ENCODE measurements at regions not wholly inside any gene's neighbourhood (a gene's known extent, or its start where the extent isn't known, plus 50 kb on each side); places are given as distances from the start of the nearest gene placed in this dataset.
"Not testable (repeated sequence)": the region's sequence is repeated elsewhere in the genome, so short reads cannot be mapped to it uniquely, and the experiment has no call there.

- H3K36me3 ChIP-seq (ENCODE audit: low read depth): no peaks in the 10 kb centered on the region
- intact Hi-C loops (cut with micrococcal nuclease; ENCODE audit: unreplicated experiment): no loop called here
- no peaks in the 10 kb centered on the region; the same call in 1 of the 2 replicates for H3K27me3 ChIP-seq (ENCODE audit: insufficient read depth, low read depth)
- no peak overlapping the region for H2AFZ ChIP-seq
- CTCF ChIA-PET: no interaction called here
- no peak for DNase-seq
- no peak overlapping the region for H3K4me2 ChIP-seq
- no peak overlapping the region for H3K27ac ChIP-seq
- POLR2A ChIA-PET (ENCODE audit: unreplicated experiment): no interaction called here
- no peaks in the 10 kb centered on the region for H3K79me2 ChIP-seq (ENCODE audit: low read depth)
- H3K4me1 ChIP-seq (replicated peaks; ENCODE audit: insufficient read depth): no peaks in the 10 kb centered on the region
- H3K4me3 ChIP-seq: no peak overlapping the region
- no peaks in the 10 kb centered on the region for H3F3A ChIP-seq (ENCODE audit: insufficient read depth, low read depth)
- H4K20me1 ChIP-seq (ENCODE audit: insufficient read depth): no peaks in the 10 kb centered on the region
- BruUV-seq (replicated peaks): no TSS peak
- TF ChIP-seq CTCF (conservative IDR thresholded peaks at IDR 0.05) (no peak), EZH2 (IDR thresholded peaks at IDR 0.05; ENCODE audit: low read depth) (no peak)
- no peaks in the 10 kb centered on the region for H3K9me3 ChIP-seq (ENCODE audit: insufficient read depth, low read depth)
- no peaks in the 10 kb centered on the region for H3K9me2 ChIP-seq (ENCODE audit: insufficient read depth)
These were observed 131.3 kb downstream of the ZNF648 start for GRCh38 chr1:181930187-181930586.

GRCh38 chr1:181926697-181927096 is 134.8 kb downstream of the ZNF648 start:
- TF ChIP-seq CTCF (conservative IDR thresholded peaks at IDR 0.05): no peak
- TF ChIP-seq EZH2 (IDR thresholded peaks at IDR 0.05; ENCODE audit: low read depth): no peak
- Histone ChIP-seq H3K27ac (no peak overlapping the region), H3K36me3 (ENCODE audit: low read depth) (no peaks in the 10 kb centered on the region), H3K27me3 (ENCODE audit: insufficient read depth, low read depth) (no peaks in the 10 kb centered on the region), H3K79me2 (ENCODE audit: low read depth) (no peaks in the 10 kb centered on the region), H2AFZ (no peak overlapping the region), H3F3A (ENCODE audit: insufficient read depth, low read depth) (no peaks in the 10 kb centered on the region), H3K9me2 (ENCODE audit: insufficient read depth) (no peaks in the 10 kb centered on the region), H4K20me1 (ENCODE audit: insufficient read depth) (no peaks in the 10 kb centered on the region), H3K4me1 (replicated peaks; ENCODE audit: insufficient read depth) (no peaks in the 10 kb centered on the region), H3K4me3 (no peak overlapping the region), H3K4me2 (no peak overlapping the region), H3K9me3 (ENCODE audit: insufficient read depth, low read depth) (no peaks in the 10 kb centered on the region)
- ChIA-PET POLR2A (ENCODE audit: unreplicated experiment) (no interaction called here), CTCF (no interaction called here)
- intact Hi-C loops (cut with micrococcal nuclease; ENCODE audit: unreplicated experiment): no loop called here
- BruUV-seq (replicated peaks): no TSS peak
- DNase-seq: no peak

GRCh38 chr1:181924034-181924433 is 137.5 kb downstream of the ZNF648 start:
- BruUV-seq (replicated peaks); POLR2A ChIA-PET (ENCODE audit: unreplicated experiment): not testable (repeated sequence)

GRCh38 chr1:181919542-181919941 is 142.0 kb downstream of the ZNF648 start:
- no peak for TF ChIP-seq EZH2 (IDR thresholded peaks at IDR 0.05; ENCODE audit: low read depth)
- TF ChIP-seq CTCF (conservative IDR thresholded peaks at IDR 0.05): no peak
- H3K9me2 ChIP-seq (ENCODE audit: insufficient read depth): no peaks in the 10 kb centered on the region
- intact Hi-C loops (cut with micrococcal nuclease; ENCODE audit: unreplicated experiment): no loop called here
- no peak for DNase-seq
- H3K27ac ChIP-seq: no peak overlapping the region
- no peaks in the 10 kb centered on the region for H4K20me1 ChIP-seq (ENCODE audit: insufficient read depth)
- H3K4me1 ChIP-seq (replicated peaks; ENCODE audit: insufficient read depth): no peaks in the 10 kb centered on the region
- no peaks in the 10 kb centered on the region for H3K27me3 ChIP-seq (ENCODE audit: insufficient read depth, low read depth)
- no peak overlapping the region for H3K4me2 ChIP-seq
- no peaks in the 10 kb centered on the region for H3K36me3 ChIP-seq (ENCODE audit: low read depth)
- POLR2A ChIA-PET (ENCODE audit: unreplicated experiment): no interaction called here
- H3K4me3 ChIP-seq: no peak overlapping the region
- H3K9me3 ChIP-seq (ENCODE audit: insufficient read depth, low read depth): no peaks in the 10 kb centered on the region
- CTCF ChIA-PET: no interaction called here
- H3F3A ChIP-seq (ENCODE audit: insufficient read depth, low read depth): no peaks in the 10 kb centered on the region
- BruUV-seq (replicated peaks): no TSS peak
- H2AFZ ChIP-seq: no peak overlapping the region
- H3K79me2 ChIP-seq (ENCODE audit: low read depth): no peaks in the 10 kb centered on the region

More at GRCh38 chr1:181924034-181924433, 137.5 kb downstream of the ZNF648 start:
- H4K20me1 ChIP-seq (ENCODE audit: insufficient read depth); H3K9me3 ChIP-seq (ENCODE audit: insufficient read depth, low read depth); H3K4me3 ChIP-seq; H3K27me3 ChIP-seq (ENCODE audit: insufficient read depth, low read depth); H3K27ac ChIP-seq; intact Hi-C loops (cut with micrococcal nuclease; ENCODE audit: unreplicated experiment); H3K36me3 ChIP-seq (ENCODE audit: low read depth); H2AFZ ChIP-seq; H3K9me2 ChIP-seq (ENCODE audit: insufficient read depth); H3F3A ChIP-seq (ENCODE audit: insufficient read depth, low read depth); H3K79me2 ChIP-seq (ENCODE audit: low read depth); H3K4me2 ChIP-seq; CTCF ChIA-PET; DNase-seq; H3K4me1 ChIP-seq (replicated peaks; ENCODE audit: insufficient read depth): not testable (repeated sequence)
